SK-N-SH treated with all-trans-retinoic acid at 6 μM for 48 hours (cell line): ENCODE measurements at regions not wholly inside any gene's neighbourhood (a gene's known extent, or its start where the extent isn't known, plus 50 kb on each side); places are given as distances from the start of the nearest gene placed in this dataset.

Experiments
- ARNTL ChIP-seq: fragments of 450-650 bp; formaldehyde crosslinking; IDR thresholded peaks from 2 replicates; pipeline ENCODE4 v1.5.0; 2020; ENCODE audit warnings: low read depth, mild to moderate bottlenecking, moderate library complexity, borderline replicate concordance
- CREB5 ChIP-seq: fragments of 250-450 bp; sonication (Bioruptor Pico); IDR thresholded peaks from 2 replicates; pipeline ENCODE4 v1.5.1; 2020; ENCODE audit warnings: low read depth, mild to moderate bottlenecking, moderate library complexity
- ISL1 ChIP-seq: fragments of 250-450 bp; sonication (Bioruptor Pico); IDR thresholded peaks from 2 replicates; pipeline ENCODE4 v2.1.2; 2022; ENCODE audit warnings: mild to moderate bottlenecking, moderate library complexity
- OSR1 ChIP-seq: fragments of 250-450 bp; sonication (Bioruptor Pico); IDR thresholded peaks from 2 replicates; pipeline ENCODE4 v1.8.0; 2022; ENCODE audit warnings: moderate library complexity, mild to moderate bottlenecking, inconsistent platforms
- RARB ChIP-seq: fragments of 250-450 bp; sonication (Bioruptor Pico); IDR thresholded peaks from 2 replicates; pipeline ENCODE4 v1.8.0; 2021; ENCODE audit warnings: mild to moderate bottlenecking, moderate library complexity

GRCh38 chr9:115998666-115999065, 154.9 kb upstream of the PAPPA start:
- TF ChIP-seq RARB (CRISPR knock-in tag) (no peak), ARNTL (CRISPR knock-in tag) (no peak), OSR1 (CRISPR knock-in tag) (no peak), CREB5 (CRISPR knock-in tag) (no peak), ISL1 (CRISPR knock-in tag) (no peak)
